ENCODE measurements at regions not wholly inside any gene's neighbourhood (a gene's known extent, or its start where the extent isn't known, plus 50 kb on each side); places are given as distances from the start of the nearest gene placed in this dataset.

- TF ChIP-seq TAF15 (IDR thresholded peaks at IDR 0.05; ENCODE audit: low read depth, low read length) (no peak), CHD2 (IDR thresholded peaks at IDR 0.05; ENCODE audit: low read depth, low read length) (no peak), NFYB (IDR thresholded peaks at IDR 0.05; ENCODE audit: extremely low read depth, insufficient read length) (no peak)
Observed at GRCh38 chr11:131089727-131090245, 173.5 kb upstream of the SNX19 start.

Data from K562 (cell line).